ENCODE measurements at regions not wholly inside any gene's neighbourhood (a gene's known extent, or its start where the extent isn't known, plus 50 kb on each side); places are given as distances from the start of the nearest gene placed in this dataset.
A peak's percentile ranks its signal among the peaks of the same experiment; 100 is the strongest.

DNA sequence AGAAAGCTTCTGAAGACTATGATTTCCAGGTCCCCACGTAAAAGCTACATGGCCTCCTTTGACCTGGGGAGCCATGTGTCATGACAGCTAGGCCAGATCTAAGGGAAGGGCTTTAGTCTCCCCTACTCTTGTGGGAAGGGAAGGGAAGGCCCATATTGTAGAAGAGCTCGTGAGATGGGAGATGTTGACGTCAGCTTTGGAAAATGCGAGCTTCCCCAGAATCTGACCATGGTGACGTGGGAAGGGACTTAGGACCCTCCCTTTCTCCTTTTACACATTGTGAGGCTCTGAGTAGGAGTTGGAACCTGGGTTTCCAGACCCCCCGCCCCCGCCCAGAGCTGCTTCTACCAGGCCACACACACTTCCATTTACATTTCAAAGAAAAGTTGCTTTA, 165.5 kb downstream of the SYK start:
- no peak overlapping the region for H3K4me3 ChIP-seq (ENCODE audit: low read depth, low read length)
- in situ Hi-C loops (cut with HindIII; ENCODE audit: low sequenced_read_pairs), result no loop called here
- no peak for DNase-seq (ENCODE audit: low read depth, low spot score)
- TF ChIP-seq, protein P1, sequence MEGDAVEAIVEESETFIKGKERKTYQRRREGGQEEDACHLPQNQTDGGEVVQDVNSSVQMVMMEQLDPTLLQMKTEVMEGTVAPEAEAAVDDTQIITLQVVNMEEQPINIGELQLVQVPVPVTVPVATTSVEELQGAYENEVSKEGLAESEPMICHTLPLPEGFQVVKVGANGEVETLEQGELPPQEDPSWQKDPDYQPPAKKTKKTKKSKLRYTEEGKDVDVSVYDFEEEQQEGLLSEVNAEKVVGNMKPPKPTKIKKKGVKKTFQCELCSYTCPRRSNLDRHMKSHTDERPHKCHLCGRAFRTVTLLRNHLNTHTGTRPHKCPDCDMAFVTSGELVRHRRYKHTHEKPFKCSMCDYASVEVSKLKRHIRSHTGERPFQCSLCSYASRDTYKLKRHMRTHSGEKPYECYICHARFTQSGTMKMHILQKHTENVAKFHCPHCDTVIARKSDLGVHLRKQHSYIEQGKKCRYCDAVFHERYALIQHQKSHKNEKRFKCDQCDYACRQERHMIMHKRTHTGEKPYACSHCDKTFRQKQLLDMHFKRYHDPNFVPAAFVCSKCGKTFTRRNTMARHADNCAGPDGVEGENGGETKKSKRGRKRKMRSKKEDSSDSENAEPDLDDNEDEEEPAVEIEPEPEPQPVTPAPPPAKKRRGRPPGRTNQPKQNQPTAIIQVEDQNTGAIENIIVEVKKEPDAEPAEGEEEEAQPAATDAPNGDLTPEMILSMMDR (IDR thresholded peaks at IDR 0.05; ENCODE audit: low read depth, low read length), result no peak

DNA sequence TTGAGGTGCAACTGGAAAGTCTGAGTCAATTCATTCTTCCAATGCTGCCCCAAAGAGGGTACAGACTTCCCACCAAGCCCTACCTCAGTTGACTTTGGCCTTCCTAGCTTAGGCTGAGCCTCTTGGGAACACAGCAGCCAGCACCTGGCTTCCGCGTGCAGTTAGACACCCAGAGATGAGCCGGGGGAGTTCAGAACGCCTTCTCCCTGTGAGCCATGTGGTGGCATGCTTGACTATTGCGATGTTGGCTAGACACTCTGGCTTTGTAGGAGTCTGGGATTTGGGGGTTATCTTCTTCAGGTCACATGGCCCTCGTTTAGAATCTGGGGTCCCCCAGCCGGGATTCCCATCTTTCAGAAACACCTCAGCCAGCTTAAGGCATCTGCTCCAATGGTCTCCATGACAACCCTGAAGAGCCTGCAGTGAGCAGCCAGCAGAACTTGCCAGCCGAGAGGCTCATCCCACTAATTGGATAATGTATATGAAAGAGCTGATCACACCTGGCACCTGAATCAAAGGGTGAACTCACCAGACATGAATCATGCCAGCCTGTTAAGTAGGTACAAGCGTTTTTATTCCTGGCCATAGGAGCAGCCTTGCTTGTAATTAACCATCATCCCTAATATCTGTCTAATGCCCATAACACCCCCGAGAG, 167.5 kb downstream of the SYK start:
- in situ Hi-C loops (cut with HindIII; ENCODE audit: low sequenced_read_pairs), result no loop called here
- H3K4me3 ChIP-seq (ENCODE audit: low read depth, low read length), result no peak overlapping the region
- DNase-seq (ENCODE audit: low read depth, low spot score), result no peak
- TF ChIP-seq, protein P1 (IDR thresholded peaks at IDR 0.05; ENCODE audit: low read depth, low read length), result no peak

DNA sequence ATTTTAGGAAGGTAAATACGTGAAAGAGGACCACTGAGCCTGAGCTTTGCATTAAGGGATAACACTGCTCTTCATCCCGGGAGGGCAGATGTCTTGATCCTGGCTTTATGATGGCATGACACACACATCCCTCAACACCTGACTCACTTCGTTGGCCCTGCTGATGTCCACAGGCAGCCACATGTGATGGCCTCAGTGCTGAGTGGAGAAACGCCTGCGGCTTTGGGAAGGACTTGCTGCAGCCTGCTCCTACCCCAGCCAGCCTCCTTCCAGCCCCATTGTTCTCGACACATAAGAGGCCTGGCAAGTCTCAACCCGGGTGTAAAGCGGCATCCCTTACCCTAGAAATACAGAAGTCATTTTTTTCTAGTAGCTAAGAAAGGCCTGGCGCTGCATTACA, 169.0 kb downstream of the SYK start:
- DNase-seq (ENCODE audit: low read depth, low spot score), result peak; percentile 5
- in situ Hi-C loops (cut with HindIII; ENCODE audit: low sequenced_read_pairs), result no loop called here
- TF ChIP-seq, protein P1 (IDR thresholded peaks at IDR 0.05; ENCODE audit: low read depth, low read length), result no peak
- H3K4me3 ChIP-seq (ENCODE audit: low read depth, low read length), result no peak overlapping the region

DNA sequence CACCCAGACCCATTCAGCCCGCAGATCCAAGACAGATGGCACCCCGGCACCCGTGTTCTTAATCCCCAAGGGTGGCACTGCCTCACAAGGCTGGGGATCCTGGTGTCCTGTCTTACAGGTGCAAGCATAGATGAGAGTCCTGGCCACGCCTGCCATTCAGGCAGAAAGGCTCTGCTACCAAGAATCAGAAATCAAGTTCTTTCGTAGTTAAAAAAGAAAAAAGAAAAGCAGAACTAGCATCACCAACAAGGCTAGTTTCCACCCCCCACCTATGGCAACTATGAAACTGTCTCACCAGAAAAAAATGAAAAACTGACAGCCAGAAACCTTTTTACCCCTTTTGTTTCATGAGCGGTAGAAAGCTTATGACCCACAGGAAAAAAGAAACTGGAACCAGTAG, 170.4 kb downstream of the SYK start:
- H3K4me3 ChIP-seq (ENCODE audit: low read depth, low read length), result no peak overlapping the region
- in situ Hi-C loops (cut with HindIII; ENCODE audit: low sequenced_read_pairs), result no loop called here
- no peak for DNase-seq (ENCODE audit: low read depth, low spot score)
- TF ChIP-seq, protein P1 (IDR thresholded peaks at IDR 0.05; ENCODE audit: low read depth, low read length), result no peak

DNA sequence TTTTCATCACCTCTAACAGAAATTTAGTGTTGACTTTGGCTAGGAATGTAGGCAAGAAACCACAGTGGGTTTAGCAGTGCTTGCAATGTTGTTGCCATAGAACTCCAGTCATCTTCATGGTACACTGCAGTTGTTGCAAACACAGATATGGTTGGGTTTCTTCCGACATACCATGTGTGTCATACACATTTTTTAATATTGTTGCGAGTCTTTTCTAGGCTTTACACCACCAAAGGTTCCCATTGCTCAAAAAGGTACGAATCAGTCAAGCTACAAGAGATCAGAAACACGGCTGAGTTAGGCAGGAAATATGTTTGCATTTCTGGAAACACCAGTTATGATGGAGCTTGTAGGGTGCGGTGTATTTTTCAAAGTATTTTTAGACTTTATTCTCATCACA, 172.4 kb downstream of the SYK start:
- in situ Hi-C loops (cut with HindIII; ENCODE audit: low sequenced_read_pairs), result no loop called here
- TF ChIP-seq, protein P1 (IDR thresholded peaks at IDR 0.05; ENCODE audit: low read depth, low read length), result no peak
- no peak overlapping the region for H3K4me3 ChIP-seq (ENCODE audit: low read depth, low read length)
- peak; percentile 47 for DNase-seq (ENCODE audit: low read depth, low spot score)

DNA sequence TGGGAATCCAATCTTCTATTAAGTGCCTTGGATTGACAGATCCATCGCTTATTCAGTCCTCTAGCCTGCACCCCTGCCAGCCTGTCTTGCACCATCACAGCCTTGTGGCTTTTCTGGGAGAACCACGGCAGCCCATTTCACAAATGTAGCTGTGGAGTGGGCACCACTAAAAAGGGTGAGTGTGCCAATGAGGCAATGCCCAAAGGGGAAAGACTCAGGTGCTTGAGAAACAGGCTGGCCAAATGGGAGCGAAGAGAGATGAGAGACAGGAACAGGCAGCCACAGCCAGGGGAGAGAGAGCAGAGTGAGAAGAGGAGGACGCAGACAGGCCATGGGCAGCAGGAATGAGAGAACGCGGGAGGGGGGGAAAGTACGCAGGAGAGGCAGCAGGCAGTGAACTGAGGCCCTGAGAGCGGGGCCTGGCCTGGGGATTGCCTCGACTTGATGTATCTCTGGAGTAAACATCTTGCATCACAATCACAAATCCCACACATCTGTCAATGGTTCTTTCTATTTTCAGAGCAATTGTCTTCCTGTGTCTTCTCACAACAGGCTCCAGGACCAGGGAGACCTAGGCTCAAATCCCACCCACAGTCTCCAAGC, 173.1 kb downstream of the SYK start:
- no peak for DNase-seq (ENCODE audit: low read depth, low spot score)
- TF ChIP-seq, protein P1 (IDR thresholded peaks at IDR 0.05; ENCODE audit: low read depth, low read length), result no peak
- in situ Hi-C loops (cut with HindIII; ENCODE audit: low sequenced_read_pairs), result no loop called here
- H3K4me3 ChIP-seq (ENCODE audit: low read depth, low read length), result no peak overlapping the region

All from astrocyte of the spinal cord (primary cell).